ENCODE measurements at regions not wholly inside any gene's neighbourhood (a gene's known extent, or its start where the extent isn't known, plus 50 kb on each side); places are given as distances from the start of the nearest gene placed in this dataset.

GRCh38 chr9:613771-614347 is 227.6 kb upstream of the DMRT1 start:
- TF ChIP-seq CTCF (IDR thresholded peaks at IDR 0.05) (peak; percentile 98), FOXM1 (IDR thresholded peaks at IDR 0.05; ENCODE audit: low read depth) (no peak), TAF1 (IDR thresholded peaks at IDR 0.05; ENCODE audit: borderline replicate concordance, low read depth, low read length) (no peak), REST (IDR thresholded peaks at IDR 0.05; ENCODE audit: low read depth, low read length) (no peak), GATA2 (CRISPR knock-in tag; IDR thresholded peaks at IDR 0.05) (no peak), EP300 (IDR thresholded peaks at IDR 0.05; ENCODE audit: borderline replicate concordance in 1 of 2, low read depth in 1 of 2, low read length in 1 of 2) (no peak), USF1 (IDR thresholded peaks at IDR 0.05; ENCODE audit: borderline replicate concordance, low read depth) (no peak)
- TF ChIP-seq, protein P1, sequence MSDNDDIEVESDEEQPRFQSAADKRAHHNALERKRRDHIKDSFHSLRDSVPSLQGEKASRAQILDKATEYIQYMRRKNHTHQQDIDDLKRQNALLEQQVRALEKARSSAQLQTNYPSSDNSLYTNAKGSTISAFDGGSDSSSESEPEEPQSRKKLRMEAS (IDR thresholded peaks at IDR 0.05; ENCODE audit: low read depth) = no peak

All from SK-N-SH (cell line).